ENCODE measurements at regions not wholly inside any gene's neighbourhood (a gene's known extent, or its start where the extent isn't known, plus 50 kb on each side); places are given as distances from the start of the nearest gene placed in this dataset.

DNA sequence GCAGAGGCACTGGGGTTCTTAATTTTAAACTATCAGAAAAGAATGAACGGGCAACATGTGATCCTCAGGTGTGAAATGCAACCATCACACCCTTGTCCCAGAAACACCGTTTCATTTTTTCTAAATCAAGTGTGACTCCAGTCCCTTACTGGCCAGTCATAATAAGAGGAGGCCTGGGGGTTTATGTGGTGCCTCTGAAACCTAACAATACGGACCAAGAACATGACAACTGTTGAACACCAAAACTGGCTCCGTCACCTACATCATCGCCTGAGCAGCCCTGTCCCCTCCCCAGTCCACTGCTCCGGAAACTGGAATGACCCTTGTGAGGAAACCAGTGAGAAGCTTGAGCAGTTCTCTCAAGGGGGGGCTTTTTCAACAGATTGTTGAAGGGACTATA is 55.9 kb upstream of the KIF26B start:
- TF ChIP-seq CTCF (conservative IDR thresholded peaks at IDR 0.05) (no peak), ZFX (IDR thresholded peaks at IDR 0.05) (no peak)

All from C4-2B (cell line).